H1 (cell line): ENCODE measurements at regions not wholly inside any gene's neighbourhood (a gene's known extent, or its start where the extent isn't known, plus 50 kb on each side); places are given as distances from the start of the nearest gene placed in this dataset.

ENCODE experiments used
- CTCF ChIA-PET: fragments of 300-600 bp; sonication (Branson Sonifier 250); formaldehyde crosslinking; loops from one replicate; lab custom pipeline; 2021; ENCODE audit not compliant: partially characterized antibody; lab: Charles Lee
- POLR2A ChIA-PET: fragments of 300-600 bp; sonication (Branson Sonifier 250); formaldehyde crosslinking; loops from one replicate; lab custom pipeline; 2021; ENCODE audit warnings: inconsistent platforms; ENCODE audit not compliant: partially characterized antibody; lab: Charles Lee
- DNase-seq, 2 experiments: peaks; one replicate each; pipeline versions ENCODE4 v3.0.0 to v3.0.0-alpha.2; 2010 to 2022; ENCODE audit warnings: low spot score in 2 of 2, low read depth in 1 of 2, mixed read lengths in 1 of 2
- FAIRE-seq: peaks from 2 replicates; lab custom pipeline; 2011; peaks lifted over from hg19 to GRCh38; lab: Jason Lieb, UNC
- H2AFZ ChIP-seq: 2 replicates; pipeline ENCODE4 v1.8.1; 2012; ENCODE audit warnings: low read length, inconsistent platforms
- H2AK5ac ChIP-seq: 2 replicates; pipeline ENCODE4 v1.6.1; 2013; ENCODE audit warnings: low read depth, low read length
- H2BK120ac ChIP-seq: replicated peaks from 2 replicates; pipeline ENCODE3; 2013; ENCODE audit warnings: low read depth, low read length, inconsistent platforms
- H2BK12ac ChIP-seq: 2 replicates; pipeline ENCODE4 v1.6.1; 2013; ENCODE audit warnings: low read depth, low read length
- H2BK15ac ChIP-seq: 2 replicates; pipeline ENCODE4 v1.6.1; 2013; ENCODE audit warnings: low read length
- H2BK20ac ChIP-seq: 2 replicates; pipeline ENCODE4 v1.6.1; 2013; ENCODE audit warnings: low read length
- H2BK5ac ChIP-seq: 2 replicates; pipeline ENCODE4 v1.6.1; 2013; ENCODE audit warnings: low read depth, low read length
- H3K14ac ChIP-seq: 2 replicates; pipeline ENCODE4 v1.6.1; 2013; ENCODE audit warnings: inconsistent platforms; ENCODE audit not compliant: insufficient read length
- H3K18ac ChIP-seq: 2 replicates; pipeline ENCODE4 v1.6.1; 2013; ENCODE audit warnings: low read length; ENCODE audit errors: extremely low read depth
- H3K23ac ChIP-seq: 2 replicates; pipeline ENCODE4 v1.6.1; 2013; ENCODE audit warnings: inconsistent platforms; ENCODE audit not compliant: insufficient read length
- H3K23me2 ChIP-seq: 2 replicates; pipeline ENCODE4 v1.6.1; 2013; ENCODE audit warnings: low read depth, low read length
- H3K27ac ChIP-seq: 2 replicates; pipeline ENCODE4 v1.6.1; 2011; ENCODE audit warnings: low read depth, low read length, inconsistent platforms
- H3K27me3 ChIP-seq, 4 experiments: replicated peaks in 1 of 4; 1 replicate in 1 of 4; 2 replicates in 3 of 4; pipeline versions ENCODE4 v1.6.1 to v1.8.1; 2011 to 2013; ENCODE audit warnings: low read length in 3 of 4, mild to moderate bottlenecking in 3 of 4, inconsistent platforms in 2 of 4, mixed read lengths in 2 of 4, moderate library complexity in 1 of 4; ENCODE audit not compliant: control insufficient read depth in 3 of 4, insufficient read depth in 3 of 4; ENCODE audit errors: extremely low read depth in 1 of 4
- H3K36me3 ChIP-seq, 4 experiments: 2 replicates each; pipeline versions ENCODE4 v1.6.1 to v1.8.1; 2011 to 2013; ENCODE audit warnings: mild to moderate bottlenecking in 4 of 4, low read length in 3 of 4, moderate library complexity in 2 of 4, control low read depth in 1 of 4, inconsistent platforms in 1 of 4; ENCODE audit not compliant: insufficient read depth in 4 of 4, control insufficient read depth in 2 of 4
- H3K4ac ChIP-seq: replicated peaks from 2 replicates; pipeline ENCODE3; 2013; ENCODE audit warnings: low read length, low read depth, mixed read lengths, inconsistent platforms; ENCODE audit not compliant: insufficient read length
- H3K4me1 ChIP-seq, 4 experiments: replicated peaks in 1 of 4; 1 replicate in 1 of 4; 2 replicates in 3 of 4; pipeline versions ENCODE4 v1.6.1 to v1.8.1; 2011 to 2013; ENCODE audit warnings: low read length in 3 of 4, inconsistent platforms in 2 of 4, mixed read lengths in 1 of 4; ENCODE audit not compliant: insufficient read depth in 4 of 4, control insufficient read depth in 3 of 4
- H3K4me2 ChIP-seq, 2 experiments: 2 replicates each; pipeline versions ENCODE4 v1.6.1 to v1.8.1; 2011 to 2013; ENCODE audit warnings: low read depth in 2 of 2, low read length in 2 of 2, control low read depth in 1 of 2, inconsistent platforms in 1 of 2, mild to moderate bottlenecking in 1 of 2; ENCODE audit not compliant: insufficient read depth in 1 of 2
- H3K4me3 ChIP-seq, 4 experiments: fragments of 200-600, 300-600 bp in 1 of 4; sonication (generic), shearing (Covaris generic), sonication (Bioruptor Twin) in 1 of 4; 2 replicates each; pipeline versions ENCODE4 v1.5.1 to v1.8.1; 2011 to 2016; ENCODE audit warnings: low read length in 4 of 4, low read depth in 3 of 4, control low read depth in 2 of 4, inconsistent platforms in 2 of 4, mild to moderate bottlenecking in 2 of 4, mixed read lengths in 1 of 4, moderate library complexity in 1 of 4; ENCODE audit not compliant: insufficient read depth in 2 of 4; ENCODE audit errors: extremely low read depth in 1 of 4
- H3K56ac ChIP-seq: replicated peaks from 2 replicates; pipeline ENCODE3; 2013; ENCODE audit warnings: low read depth, mild to moderate bottlenecking, mixed read lengths, low read length, inconsistent platforms; ENCODE audit not compliant: insufficient read length
- H3K79me1 ChIP-seq: 2 replicates; pipeline ENCODE4 v1.6.1; 2013; ENCODE audit warnings: low read depth, low read length, control low read depth
- H3K79me2 ChIP-seq, 2 experiments: 2 replicates each; pipeline versions ENCODE4 v1.6.1 to v1.8.1; 2012 to 2013; ENCODE audit warnings: low read length in 2 of 2, mild to moderate bottlenecking in 2 of 2, inconsistent platforms in 1 of 2; ENCODE audit not compliant: insufficient read depth in 2 of 2, control insufficient read depth in 1 of 2
- H3K9ac ChIP-seq, 4 experiments: replicated peaks in 1 of 4; 1 replicate in 1 of 4; 2 replicates in 3 of 4; pipeline versions ENCODE4 v1.6.1 to v1.8.1; 2011 to 2013; ENCODE audit warnings: low read depth in 3 of 4, low read length in 3 of 4, control low read depth in 2 of 4, mild to moderate bottlenecking in 2 of 4, moderate library complexity in 2 of 4, inconsistent platforms in 1 of 4; ENCODE audit errors: extremely low read depth in 1 of 4
- H3K9me3 ChIP-seq, 2 experiments: 2 replicates each; pipeline versions ENCODE4 v1.6.1 to v1.8.1; 2012 to 2013; ENCODE audit warnings: mild to moderate bottlenecking in 2 of 2, moderate library complexity in 2 of 2, control low read depth in 1 of 2, inconsistent platforms in 1 of 2, low read depth in 1 of 2, low read length in 1 of 2, mixed read lengths in 1 of 2; ENCODE audit not compliant: insufficient read depth in 2 of 2
- H4K20me1 ChIP-seq, 2 experiments: replicated peaks in 1 of 2; 2 replicates each; pipeline versions ENCODE3 to v1.8.1; 2011 to 2013; ENCODE audit warnings: inconsistent platforms in 2 of 2, low read length in 2 of 2, mild to moderate bottlenecking in 1 of 2; ENCODE audit not compliant: insufficient read depth in 2 of 2, control insufficient read depth in 1 of 2
- H4K5ac ChIP-seq: 2 replicates; pipeline ENCODE4 v1.6.1; 2013; ENCODE audit warnings: low read length, low read depth, mixed read lengths, inconsistent platforms; ENCODE audit not compliant: insufficient read length
- H4K8ac ChIP-seq: 2 replicates; pipeline ENCODE4 v1.8.0; 2013; ENCODE audit warnings: mild to moderate bottlenecking, moderate library complexity, low read length, inconsistent platforms; ENCODE audit not compliant: insufficient read depth; ENCODE audit errors: extremely low read depth
- H4K91ac ChIP-seq: replicated peaks from 2 replicates; pipeline ENCODE3; 2013; ENCODE audit warnings: low read length, mixed read lengths, inconsistent platforms; ENCODE audit not compliant: insufficient read length
- E2F6 ChIP-seq: IDR thresholded peaks from 2 replicates; pipeline ENCODE4 v1.6.1; 2012; ENCODE audit warnings: inconsistent platforms
- TEAD4 ChIP-seq: IDR thresholded peaks from 2 replicates; pipeline ENCODE4 v1.6.1; 2012; ENCODE audit warnings: low read depth, low read length, inconsistent platforms, mixed read lengths
- WGBS, 2 experiments: shearing (Covaris generic) in 1 of 2; methylation state at CpG; one replicate each; pipeline versions ENCODE4 v1.1.6 to v1.1.7; 2013 to 2015; ENCODE audit warnings: low lambda C conversion rate in 2 of 2, mixed read lengths in 2 of 2, inconsistent platforms in 1 of 2, low coverage in 1 of 2, missing lambda C conversion rate in 1 of 2; ENCODE audit not compliant: insufficient replicate concordance in 2 of 2, insufficient coverage in 1 of 2, insufficient read length in 1 of 2; ENCODE audit errors: extremely low coverage in 1 of 2, missing lambda C conversion rate in 1 of 2; 5-methylcytosine and 5-hydroxymethylcytosine counted together
- TF ChIP-seq, protein P1 (sequence below): IDR thresholded peaks from 2 replicates; pipeline ENCODE4 v1.6.1; 2012; ENCODE audit warnings: inconsistent platforms

- POLR2A ChIA-PET = interaction anchor here (0.7 kb wide), 1 partner anchor 13 kb away, joined by 3 read pairs; no protein-coding TSS in a partner anchor
Measured at GRCh38 chr13:111516712-111517640, 196.5 kb downstream of the TEX29 start.

More at GRCh38 chr13:111516712-111517640, 196.5 kb downstream of the TEX29 start:
- H4K8ac ChIP-seq = no peak overlapping the region; the same call in 1 of the 2 replicates
- no peaks in the 10 kb centered on the region for H3K79me1 ChIP-seq
- H3K27me3 ChIP-seq = no peaks in the 10 kb centered on the region
- peak overlapping the region; percentile 47; the same call in 1 of the 2 replicates for H2AFZ ChIP-seq
- no peak overlapping the region for H3K4me3 ChIP-seq
- H2BK12ac ChIP-seq = peak overlapping the region; percentile 81; the same call in 1 of the 2 replicates
- H3K9me3 ChIP-seq = no peaks in the 10 kb centered on the region
- H3K79me2 ChIP-seq = no peaks in the 10 kb centered on the region
- FAIRE-seq = no peak
- no peaks in the 10 kb centered on the region for H3K23me2 ChIP-seq
- H2BK15ac ChIP-seq = peak overlapping the region; percentile 66
- no peak overlapping the region for H2BK120ac ChIP-seq
- no peak overlapping the region for H3K4me2 ChIP-seq
- no peak for DNase-seq
- WGBS, 2 experiments = 84% methylated on average over 24 of the region's 28 CpGs; no CpG with 5 or more reads in 1 of the 2 experiments
- H2AK5ac ChIP-seq = 0 out of 2 replicates have a peak overlapping the region, but pooled peaks have one; percentile 54
- TF ChIP-seq, protein P1, sequence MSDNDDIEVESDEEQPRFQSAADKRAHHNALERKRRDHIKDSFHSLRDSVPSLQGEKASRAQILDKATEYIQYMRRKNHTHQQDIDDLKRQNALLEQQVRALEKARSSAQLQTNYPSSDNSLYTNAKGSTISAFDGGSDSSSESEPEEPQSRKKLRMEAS = peak; percentile 63; the same call in 1 of the 2 replicates
- TF ChIP-seq TEAD4 (no peak), E2F6 (peak; percentile 63)
- H3K56ac ChIP-seq = no peak overlapping the region
- H3K4ac ChIP-seq = no peak overlapping the region
- no peak overlapping the region for H3K14ac ChIP-seq
- no peak overlapping the region for H3K27ac ChIP-seq
- no peak overlapping the region for H3K23ac ChIP-seq
- H3K9ac ChIP-seq = no peak overlapping the region
- CTCF ChIA-PET = interaction anchor here (1.0 to 1.6 kb wide), 4 partner anchors 12 to 88 kb away, joined by 4 to 5 read pairs (median 5); no protein-coding TSS in a partner anchor
- H2BK20ac ChIP-seq = 0 out of 2 replicates have a peak overlapping the region, but pooled peaks have one; percentile 34
- H3K18ac ChIP-seq = peak overlapping the region; percentile 52
- H4K91ac ChIP-seq = peak overlapping the region; percentile 87
- H3K4me1 ChIP-seq = peaks cover 0 to 4% (median 1%) of the 10 kb centered on the region in 4 experiments; a peak in 3 of 7 replicates
- H4K20me1 ChIP-seq = no peaks in the 10 kb centered on the region
- no peaks in the 10 kb centered on the region for H3K36me3 ChIP-seq
- H4K5ac ChIP-seq = no peak overlapping the region
- no peak overlapping the region for H2BK5ac ChIP-seq
